ENCODE measurements at regions not wholly inside any gene's neighbourhood (a gene's known extent, or its start where the extent isn't known, plus 50 kb on each side); places are given as distances from the start of the nearest gene placed in this dataset.

DNA sequence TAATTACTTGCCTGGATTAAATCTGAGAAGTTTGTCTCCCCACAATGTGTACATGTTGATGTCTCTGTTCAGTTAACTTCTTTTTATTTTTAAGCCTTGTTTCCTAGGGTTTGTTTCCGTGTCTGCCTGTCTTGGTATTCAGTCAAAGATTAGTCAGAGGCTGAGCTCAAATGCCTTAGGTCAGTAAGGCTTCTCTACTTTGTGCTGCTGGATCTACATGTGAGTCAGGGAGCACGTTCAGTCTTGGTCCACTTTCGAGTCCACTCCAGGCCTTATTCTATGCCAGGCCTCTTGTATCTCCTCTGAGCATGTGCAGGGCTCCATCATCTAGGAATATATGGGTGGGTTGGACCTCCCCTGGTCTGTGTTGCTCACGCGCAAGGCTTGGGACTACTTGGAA, 93.3 kb upstream of the FZD8 start:
- in situ Hi-C loops (cut with HindIII; ENCODE audit: low sequenced_read_pairs): no loop called here

DNA sequence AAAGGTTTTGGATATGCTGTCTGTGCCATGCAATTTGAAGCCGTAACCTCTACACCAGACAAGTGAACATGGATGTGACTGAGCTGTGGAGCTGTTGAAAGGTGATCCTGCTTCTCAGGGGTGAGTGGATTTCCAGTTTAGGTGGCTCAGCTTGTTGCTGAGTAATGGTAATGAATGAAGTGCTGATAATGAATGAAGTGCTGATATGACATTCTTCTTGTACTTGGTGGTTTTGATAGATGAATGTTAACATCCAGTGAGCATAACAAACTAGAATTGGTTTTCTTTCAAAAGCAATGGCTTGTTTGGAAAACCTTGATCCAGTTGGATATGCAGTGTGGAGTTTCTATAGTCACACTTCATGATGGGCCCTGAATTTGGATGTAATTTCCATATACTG, 89.7 kb upstream of the FZD8 start:
- in situ Hi-C loops (cut with HindIII; ENCODE audit: low sequenced_read_pairs): no loop called here

- in situ Hi-C loops (cut with HindIII; ENCODE audit: low sequenced_read_pairs): no loop called here
These were observed 86.2 kb upstream of the FZD8 start for GRCh38 chr10:35728341-35728740.

- in situ Hi-C loops (cut with HindIII; ENCODE audit: low sequenced_read_pairs): no loop called here
These were observed 84.8 kb upstream of the FZD8 start for GRCh38 chr10:35726846-35727245.

DNA sequence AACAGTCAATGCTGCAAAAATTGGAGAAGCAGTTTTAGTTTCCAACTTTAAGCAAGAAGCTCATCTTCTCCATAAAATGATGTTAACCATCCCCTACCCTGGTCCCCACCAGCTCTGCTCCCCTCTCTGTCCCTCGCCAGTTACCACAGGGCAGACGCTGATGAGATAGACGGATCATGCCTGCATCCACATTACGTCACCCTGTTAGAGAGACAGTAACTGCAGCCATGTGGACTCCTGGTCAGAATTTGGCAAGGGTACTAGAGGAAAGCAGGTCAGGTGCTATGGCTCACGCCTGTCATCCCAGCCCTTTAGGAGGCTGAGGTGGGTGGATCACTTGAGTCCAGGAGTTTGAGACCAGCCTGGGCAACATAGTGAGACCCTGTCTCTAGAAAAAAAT, 81.9 kb upstream of the FZD8 start:
- in situ Hi-C loops (cut with HindIII; ENCODE audit: low sequenced_read_pairs): no loop called here

DNA sequence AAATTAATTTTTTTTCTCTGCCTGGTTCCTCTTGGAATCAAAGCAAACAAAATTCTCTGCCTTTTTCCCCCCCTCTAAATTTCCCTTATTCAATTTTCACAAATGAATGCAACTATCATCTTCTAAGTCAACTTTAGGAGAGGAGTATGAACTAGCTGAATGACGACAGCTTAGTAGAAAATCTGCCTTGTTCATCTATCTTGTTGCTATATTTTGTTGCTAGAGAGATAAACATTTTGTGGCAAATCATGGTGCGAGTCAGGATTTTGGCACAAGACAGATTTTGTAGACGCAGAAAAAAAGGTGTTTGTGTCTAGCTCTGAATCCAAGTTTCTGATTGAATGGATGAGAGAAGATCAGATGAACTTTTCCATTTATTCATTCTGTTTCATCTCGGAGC, 81.0 kb upstream of the FZD8 start:
- in situ Hi-C loops (cut with HindIII; ENCODE audit: low sequenced_read_pairs): no loop called here

- in situ Hi-C loops (cut with HindIII; ENCODE audit: low sequenced_read_pairs): no loop called here
These were observed 80.5 kb upstream of the FZD8 start for GRCh38 chr10:35722636-35723035.

DNA sequence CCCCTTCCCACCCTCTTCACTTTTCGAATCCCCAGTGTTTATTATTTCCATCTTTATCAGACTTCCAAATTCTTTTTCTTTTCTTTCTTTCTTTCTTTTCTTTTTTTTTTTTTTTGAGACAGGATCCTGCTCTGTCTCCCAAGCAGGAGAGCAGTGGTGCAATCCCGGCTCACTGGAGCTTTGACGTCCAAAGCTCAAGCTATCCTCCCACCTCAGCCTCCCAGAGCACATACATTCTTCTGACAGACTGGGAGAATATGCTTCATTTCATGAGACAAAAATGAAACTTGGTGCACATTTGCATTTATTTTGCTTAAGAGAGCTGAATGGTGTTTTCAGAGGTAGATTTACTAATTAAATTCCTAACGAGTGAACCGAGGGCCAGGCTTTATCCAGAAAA, 80.1 kb upstream of the FZD8 start:
- in situ Hi-C loops (cut with HindIII; ENCODE audit: low sequenced_read_pairs): no loop called here

DNA sequence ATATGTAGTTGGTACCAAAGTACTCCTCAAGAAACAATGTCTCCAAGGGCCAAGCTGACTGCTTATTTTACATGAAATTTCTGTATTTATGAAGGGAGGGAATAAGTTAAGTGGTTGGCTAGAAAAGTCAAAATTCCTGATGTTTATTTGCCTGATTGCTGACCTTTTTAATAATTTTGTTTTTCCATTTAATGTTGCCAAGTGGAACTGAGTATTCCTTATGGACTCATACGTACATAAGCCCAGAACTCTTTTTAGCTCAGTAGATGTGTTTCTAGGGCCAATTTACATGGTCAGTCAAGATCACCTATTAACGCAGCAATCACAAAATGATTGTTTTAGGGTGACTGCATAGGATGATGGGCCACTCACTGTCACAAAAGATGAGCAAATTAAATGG, 78.3 kb upstream of the FZD8 start:
- in situ Hi-C loops (cut with HindIII; ENCODE audit: low sequenced_read_pairs): no loop called here

DNA sequence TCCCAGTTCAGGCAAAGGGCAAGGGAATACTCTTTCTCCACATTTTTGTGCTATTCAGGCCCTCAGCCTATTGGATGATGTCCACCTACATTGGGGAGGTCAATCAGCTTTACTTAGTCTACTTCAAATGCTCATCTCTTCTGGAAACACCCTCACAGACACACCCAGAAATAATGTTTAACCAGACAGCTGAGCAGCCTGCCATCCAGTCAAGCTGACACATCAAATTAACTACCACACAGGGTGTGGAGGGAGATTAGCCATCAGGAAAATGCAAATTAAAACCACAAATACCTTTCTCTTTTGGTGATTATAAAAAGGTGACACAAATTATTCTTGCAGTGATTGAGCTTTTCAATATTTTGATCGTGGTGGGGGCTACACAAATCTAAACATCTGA, 74.7 kb upstream of the FZD8 start:
- in situ Hi-C loops (cut with HindIII; ENCODE audit: low sequenced_read_pairs): no loop called here

DNA sequence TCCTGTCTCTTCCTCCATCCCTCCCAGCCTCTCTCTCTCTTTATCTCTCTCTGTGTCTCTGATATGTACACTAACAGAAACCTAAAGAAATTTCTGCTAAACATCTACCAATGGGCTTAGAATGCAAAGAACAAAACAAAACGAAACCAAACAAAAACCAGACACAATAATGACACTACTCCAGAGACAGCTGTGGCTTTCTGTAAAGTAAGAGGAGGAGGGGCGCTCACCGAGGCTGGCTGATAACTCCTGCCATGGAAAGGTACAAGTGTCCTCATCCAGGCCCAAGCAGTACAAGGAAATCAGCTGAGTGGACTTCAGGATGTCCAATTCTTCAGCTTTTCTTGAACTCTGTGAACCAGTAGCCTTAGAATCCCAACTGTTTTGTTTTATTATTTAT, 70.4 kb upstream of the FZD8 start:
- in situ Hi-C loops (cut with HindIII; ENCODE audit: low sequenced_read_pairs): no loop called here

DNA sequence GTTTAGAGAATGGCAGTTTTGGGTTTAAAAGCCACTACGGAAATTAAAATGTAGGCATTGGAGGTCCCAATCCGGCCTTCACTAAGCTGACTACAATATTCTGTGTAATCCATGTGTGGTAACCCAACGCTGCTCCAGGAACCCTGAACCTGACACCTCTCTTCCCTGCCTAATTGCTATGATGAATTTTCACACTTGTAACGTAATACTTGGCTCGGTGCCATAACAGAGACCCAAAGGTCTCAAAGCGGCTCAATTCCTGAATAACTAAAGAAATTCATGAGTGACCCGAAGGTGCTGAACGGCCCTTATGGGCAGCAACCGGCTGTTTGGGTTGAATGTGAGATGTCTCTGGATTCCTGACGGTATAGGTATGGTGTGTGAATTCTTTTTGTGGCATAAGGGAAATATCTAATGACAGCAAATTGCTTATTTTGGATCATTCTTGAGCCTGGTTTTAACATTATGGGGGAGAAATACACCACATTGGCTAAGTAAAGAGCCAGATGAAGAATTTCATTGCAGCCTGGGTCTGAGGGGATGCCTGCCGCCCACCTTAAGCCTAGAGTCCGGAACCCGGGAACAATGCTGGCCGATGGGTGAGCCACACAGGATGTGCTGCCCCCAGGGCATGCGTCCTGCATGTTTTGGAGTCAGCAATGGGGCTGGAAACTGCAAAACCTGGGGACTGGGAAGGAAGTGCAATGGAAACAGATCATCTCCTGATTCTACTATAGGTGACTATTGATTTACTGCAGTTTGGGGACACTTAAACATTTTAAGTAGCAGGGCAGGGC, 69.7 kb upstream of the FZD8 start:
- in situ Hi-C loops (cut with HindIII; ENCODE audit: low sequenced_read_pairs): no loop called here

DNA sequence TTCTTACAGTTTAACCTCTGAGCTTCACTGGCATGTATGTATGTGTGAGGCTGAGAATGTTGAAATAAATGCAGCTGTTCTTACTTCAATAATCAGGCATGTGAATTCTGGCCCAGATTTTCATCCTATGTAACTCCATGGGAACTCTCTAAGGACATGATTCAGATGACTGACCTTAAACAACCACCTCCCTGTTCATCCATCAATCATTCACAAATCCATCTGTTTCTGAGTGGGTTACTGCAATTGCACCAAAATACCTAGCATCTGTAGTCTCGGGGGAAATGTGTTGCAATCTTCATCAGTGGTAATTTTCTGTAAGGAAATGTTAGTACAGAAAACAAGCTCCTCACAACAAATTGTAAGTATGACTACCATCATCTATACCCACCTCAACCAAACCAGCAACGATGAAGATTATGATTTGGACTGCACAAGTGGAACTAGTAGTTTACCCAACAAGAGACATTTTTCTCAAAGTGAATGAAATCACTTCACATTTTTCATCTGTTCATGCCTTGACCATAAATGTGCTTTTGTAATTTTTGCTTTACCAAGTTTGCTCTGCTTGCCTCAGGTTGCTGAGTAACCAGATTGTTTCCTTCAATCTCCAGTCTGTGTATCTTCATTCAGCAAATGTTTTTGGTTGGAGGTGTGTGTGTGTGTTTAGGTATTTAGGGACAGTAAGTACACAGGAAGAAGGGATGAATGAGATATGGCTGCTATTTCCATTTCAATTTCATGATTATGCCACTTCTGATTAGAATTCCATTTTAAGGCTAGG, 65.7 kb upstream of the FZD8 start:
- in situ Hi-C loops (cut with HindIII; ENCODE audit: low sequenced_read_pairs): no loop called here

- in situ Hi-C loops (cut with HindIII; ENCODE audit: low sequenced_read_pairs): no loop called here
These were observed 64.9 kb upstream of the FZD8 start for GRCh38 chr10:35706959-35707358.

- in situ Hi-C loops (cut with HindIII; ENCODE audit: low sequenced_read_pairs): no loop called here
These were observed 63.6 kb upstream of the FZD8 start for GRCh38 chr10:35705671-35706070.

GRCh38 chr10:35705051-35705450, 63.0 kb upstream of the FZD8 start:
- in situ Hi-C loops (cut with HindIII; ENCODE audit: low sequenced_read_pairs): no loop called here

DNA sequence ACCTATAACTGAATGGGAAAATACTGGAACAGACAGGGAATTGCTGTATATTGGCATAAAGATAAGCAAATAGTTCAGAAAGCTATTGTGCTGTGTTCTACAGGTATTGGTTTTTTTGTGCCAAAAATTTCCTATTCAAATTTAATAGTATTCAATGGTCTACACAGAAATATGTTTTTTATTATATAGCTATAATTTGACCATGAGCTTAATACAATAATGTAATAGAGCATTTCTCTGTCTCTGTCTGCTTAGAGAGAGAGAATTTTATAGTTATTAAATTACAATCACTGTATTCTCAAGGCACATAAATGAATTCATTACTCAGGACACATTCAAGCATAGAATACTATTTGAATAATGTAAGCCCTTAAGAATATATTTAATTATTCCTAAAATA, 62.3 kb upstream of the FZD8 start:
- in situ Hi-C loops (cut with HindIII; ENCODE audit: low sequenced_read_pairs): no loop called here

DNA sequence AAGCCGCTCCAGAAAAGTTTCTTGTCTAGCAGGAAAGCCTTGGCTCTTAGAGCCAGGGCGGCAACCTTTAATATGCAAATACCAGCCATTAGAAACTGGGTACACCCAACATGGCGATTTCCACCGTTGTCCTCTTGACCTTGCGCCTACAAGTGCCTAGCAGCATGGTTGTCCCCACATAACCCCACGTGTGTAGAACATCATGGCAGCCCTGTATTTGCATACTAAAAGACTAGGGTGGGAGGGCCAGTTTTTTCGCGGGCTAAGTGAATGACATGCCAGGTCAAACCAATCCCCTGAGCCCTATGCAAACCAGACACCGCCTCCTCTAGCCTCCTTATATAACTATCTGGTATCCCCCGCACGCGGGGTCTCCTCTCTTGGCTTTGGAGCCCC, 58.4 kb upstream of the FZD8 start:
- in situ Hi-C loops (cut with HindIII; ENCODE audit: low sequenced_read_pairs): no loop called here

DNA sequence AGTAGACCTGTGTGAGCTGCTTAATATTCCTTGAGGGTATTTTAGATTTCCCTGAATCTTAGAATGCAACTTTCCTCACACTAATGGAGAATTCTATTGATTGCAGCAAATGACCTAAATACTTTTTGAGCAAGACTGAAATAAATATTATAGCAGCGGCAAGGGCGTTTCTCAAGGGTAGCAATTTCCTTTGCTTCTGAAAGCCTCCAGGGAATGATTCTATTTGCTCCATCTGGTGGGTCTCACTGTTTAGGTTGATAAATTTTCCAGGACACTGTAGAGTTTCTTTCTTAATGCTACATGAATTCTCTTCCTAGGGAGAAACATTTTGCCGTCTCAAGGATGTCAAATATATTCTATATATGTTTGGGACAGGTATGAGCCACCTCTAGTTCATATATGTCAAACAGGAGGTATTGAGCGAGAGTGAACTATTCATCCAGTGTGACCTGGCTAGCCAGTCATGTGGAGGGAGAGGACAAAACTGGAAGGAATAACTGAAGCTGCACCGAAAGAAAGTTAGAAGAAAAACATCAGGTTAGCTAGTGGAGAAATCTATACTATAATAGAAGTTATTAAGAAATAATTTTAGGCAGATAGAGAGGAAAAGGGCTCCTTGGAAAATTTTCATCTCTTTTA, 57.9 kb upstream of the FZD8 start:
- in situ Hi-C loops (cut with HindIII; ENCODE audit: low sequenced_read_pairs): no loop called here

DNA sequence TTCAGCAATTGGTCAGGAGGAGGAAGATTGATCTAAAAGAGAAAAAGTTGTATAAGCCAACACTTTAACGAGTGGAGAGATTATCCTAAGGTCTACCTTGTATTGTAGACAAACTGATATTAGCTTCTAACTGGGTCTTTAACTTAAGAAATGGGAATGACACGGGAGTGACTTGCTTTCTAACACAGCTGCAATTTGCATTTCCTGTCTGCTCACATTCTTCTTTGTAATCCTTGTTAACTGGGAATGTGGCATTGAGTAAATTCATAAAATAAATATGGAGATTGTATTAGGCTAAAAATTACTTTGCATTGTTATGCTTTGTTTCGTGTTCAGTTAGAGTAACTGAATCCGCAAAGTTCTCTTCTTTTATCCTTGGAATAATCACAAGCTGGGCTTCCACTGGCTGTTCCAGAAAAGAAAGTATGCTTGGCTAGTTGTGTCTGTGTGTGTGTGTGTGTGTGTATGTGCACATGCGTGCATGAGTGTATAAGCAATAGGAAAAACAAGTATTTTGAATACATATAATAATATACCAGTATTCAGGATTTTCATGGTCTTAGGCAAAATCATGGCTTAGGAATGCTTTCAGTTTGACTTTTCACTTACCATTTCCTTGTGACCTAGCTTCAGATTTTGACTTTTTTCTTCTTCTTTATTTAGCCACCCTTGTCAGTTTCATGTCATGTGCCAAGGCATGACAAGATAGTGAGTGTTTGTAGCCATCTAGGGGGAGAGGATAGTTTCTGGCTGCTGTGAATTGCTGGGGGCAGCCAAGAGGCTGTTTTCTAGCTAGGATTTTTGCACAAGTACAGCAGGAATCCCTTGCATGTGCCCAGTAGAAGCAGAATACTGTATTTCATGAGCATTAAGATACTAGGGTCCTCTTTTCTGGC, 54.5 kb upstream of the FZD8 start:
- in situ Hi-C loops (cut with HindIII; ENCODE audit: low sequenced_read_pairs): no loop called here

DNA sequence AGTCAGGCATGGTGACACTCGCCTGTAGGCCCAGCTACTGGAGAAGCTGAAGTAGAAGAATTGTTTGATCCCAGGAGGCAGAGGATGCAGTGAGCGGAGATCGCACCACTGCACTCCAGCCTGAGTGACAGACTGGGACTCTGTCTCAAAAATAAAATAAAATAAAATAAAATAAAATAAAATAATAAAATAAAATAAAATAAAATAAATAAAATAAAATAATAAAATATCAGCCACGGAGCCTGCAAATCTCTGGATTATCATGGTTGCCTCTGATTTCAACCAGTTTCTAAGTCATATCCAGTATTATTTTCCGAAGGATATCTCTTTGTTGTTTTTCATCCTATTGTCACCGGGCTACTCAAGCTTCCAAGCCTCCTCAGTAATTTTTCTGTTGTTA, 51.7 kb upstream of the FZD8 start:
- in situ Hi-C loops (cut with HindIII; ENCODE audit: low sequenced_read_pairs): no loop called here

Measured in DLD1 (cell line).